LoVo (cell line): ENCODE measurements at regions not wholly inside any gene's neighbourhood (a gene's known extent, or its start where the extent isn't known, plus 50 kb on each side); places are given as distances from the start of the nearest gene placed in this dataset.

Experiments
- DNase-seq: peaks from one replicate; pipeline ENCODE4 v3.0.0-alpha.2; 2016; ENCODE audit warnings: low spot score

- no peak for DNase-seq
Measured at GRCh38 chr2:65647249-65647842, 214.9 kb upstream of the SPRED2 start.

GRCh38 chr2:65640793-65641103 lies 208.3 kb upstream of the SPRED2 start:
- DNase-seq = no peak

GRCh38 chr2:65639156-65639864 lies 206.9 kb upstream of the SPRED2 start:
- peak; percentile 14 for DNase-seq

GRCh38 chr2:65638443-65638842 lies 206.0 kb upstream of the SPRED2 start:
- DNase-seq = no peak

DNA sequence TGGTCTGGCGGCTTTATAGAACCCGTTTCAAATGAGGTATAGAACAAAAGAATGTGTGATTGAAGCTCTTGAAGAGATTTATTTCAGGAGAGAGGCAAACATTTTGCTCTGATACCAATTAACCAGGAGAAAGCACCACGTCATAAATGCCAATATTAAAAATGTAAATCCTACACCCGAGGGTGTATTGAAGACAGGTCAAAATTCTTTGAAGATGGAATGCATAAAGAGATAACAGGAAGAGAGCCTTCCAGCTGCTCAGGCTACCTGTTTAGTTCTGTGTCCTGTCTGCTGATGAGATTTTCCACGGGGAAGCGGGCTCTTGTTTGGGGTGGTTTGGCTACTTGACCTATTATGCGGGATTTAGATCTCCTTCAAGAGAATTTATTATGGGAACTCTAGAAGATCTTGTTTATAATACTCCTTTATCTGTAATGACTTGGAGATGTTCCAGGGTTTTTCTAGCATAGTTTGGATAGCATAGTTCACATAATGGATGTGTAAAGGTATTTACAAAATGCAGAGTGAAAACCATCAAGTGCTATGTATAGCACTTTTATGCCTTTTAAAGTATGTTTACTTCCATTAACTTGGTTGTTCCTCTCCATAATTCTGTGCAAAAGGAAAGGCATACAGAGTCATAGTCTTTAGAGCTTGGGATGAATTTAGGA lies 204.5 kb upstream of the SPRED2 start:
- no peak for DNase-seq

GRCh38 chr2:65636024-65636423 lies 203.6 kb upstream of the SPRED2 start:
- no peak for DNase-seq

GRCh38 chr2:65634304-65634703 lies 201.9 kb upstream of the SPRED2 start:
- no peak for DNase-seq

GRCh38 chr2:65630643-65631042 lies 198.2 kb upstream of the SPRED2 start:
- no peak for DNase-seq

DNA sequence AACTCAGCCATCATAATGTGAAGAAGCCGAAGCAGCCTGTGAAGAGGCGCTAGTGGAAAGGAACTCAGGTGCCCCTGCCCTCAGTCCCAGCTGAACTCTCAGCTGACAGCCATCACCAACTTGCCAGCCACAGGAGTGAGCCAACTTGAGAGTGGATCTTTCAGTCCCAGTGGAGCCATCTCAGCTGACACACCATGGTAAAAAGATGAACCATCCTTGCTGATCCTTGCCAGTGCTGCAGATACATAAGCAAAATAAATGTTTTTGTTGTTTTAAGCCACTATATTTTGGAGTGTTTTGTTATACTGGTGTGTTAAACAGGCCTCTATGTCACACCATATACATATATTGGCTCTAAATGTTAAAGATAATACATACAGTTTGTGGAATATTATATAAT lies 195.8 kb upstream of the SPRED2 start:
- no peak for DNase-seq

DNA sequence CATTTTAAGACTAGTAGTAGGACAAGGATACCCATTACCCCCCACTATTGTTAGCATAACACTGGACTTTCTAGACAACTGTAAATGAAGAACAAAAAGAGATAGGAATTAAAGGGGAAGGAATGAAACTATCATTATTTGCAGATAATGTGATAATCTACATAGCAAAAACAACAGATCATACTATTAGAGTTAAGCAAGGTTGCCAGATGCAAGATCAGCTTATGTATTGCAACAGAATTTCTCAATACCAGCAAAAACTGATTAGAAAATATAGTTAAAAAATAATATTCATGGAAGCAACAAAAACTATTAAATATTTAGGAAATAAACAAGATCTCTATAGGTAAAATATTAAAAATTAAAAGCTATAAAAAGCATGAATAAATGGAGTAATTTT lies 194.4 kb upstream of the SPRED2 start:
- DNase-seq = no peak

DNA sequence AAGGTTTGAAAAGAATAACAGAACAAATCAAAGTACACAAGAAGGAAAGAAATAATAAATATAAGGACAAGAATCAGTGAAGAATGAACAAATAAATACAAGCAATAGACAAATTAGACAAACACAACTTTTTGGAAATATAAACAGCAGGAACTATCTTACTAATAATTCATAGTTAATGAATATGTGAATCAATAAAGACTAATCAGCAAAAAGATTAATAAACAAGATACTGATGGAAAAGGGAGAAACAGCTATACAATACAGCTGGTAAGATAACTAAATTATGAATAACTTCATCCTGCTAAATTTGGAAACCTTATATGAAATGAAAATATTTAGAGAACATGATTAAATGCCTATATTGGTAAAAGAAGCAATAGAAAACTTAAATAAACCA lies 193.6 kb upstream of the SPRED2 start:
- DNase-seq = no peak

- no peak for DNase-seq
Measured at GRCh38 chr2:65622951-65623535, 190.6 kb upstream of the SPRED2 start.

- no peak for DNase-seq
Measured at GRCh38 chr2:65622499-65622898, 190.1 kb upstream of the SPRED2 start.

DNA sequence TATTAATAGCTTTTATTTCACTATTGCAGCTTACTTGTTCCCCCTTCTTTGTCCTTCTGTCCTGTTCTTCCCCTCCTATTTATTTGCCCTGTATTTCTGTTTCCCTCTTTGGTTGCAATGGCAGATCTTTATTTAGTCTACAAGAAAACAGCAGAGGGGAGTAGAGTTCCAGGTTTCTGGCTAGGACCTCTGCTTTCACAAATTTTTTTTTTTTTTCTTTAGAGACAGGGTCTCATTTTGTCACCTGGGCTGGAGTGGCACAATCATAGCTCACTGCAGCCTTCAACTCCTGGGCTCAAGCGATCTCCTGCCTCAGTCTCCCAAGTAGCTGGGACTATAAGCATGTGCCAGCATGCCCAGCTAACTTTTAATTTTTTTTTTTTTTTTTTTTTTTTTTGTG lies 188.1 kb upstream of the SPRED2 start:
- no peak for DNase-seq

GRCh38 chr2:65620026-65620425 lies 187.6 kb upstream of the SPRED2 start:
- no peak for DNase-seq

DNA sequence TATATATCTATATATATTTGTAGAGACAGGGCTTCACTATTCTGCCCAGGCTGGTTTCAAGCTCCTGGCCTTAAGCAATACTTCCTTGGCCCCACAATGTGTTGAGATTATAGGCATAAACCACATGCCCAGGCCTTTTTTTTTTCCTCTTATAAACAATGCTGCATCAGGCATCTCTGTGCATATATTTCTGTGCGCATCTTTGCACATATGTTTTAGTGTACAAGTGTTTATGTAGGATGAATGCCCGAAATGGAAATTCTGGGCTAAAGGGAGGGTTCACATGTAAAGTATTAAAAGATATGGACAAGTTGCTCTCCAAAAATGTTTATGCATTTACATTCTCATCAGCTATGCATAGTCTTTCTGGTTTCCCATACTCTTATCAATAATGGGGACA lies 183.2 kb upstream of the SPRED2 start:
- no peak for DNase-seq

- DNase-seq = no peak
Measured at GRCh38 chr2:65613968-65614555, 181.7 kb upstream of the SPRED2 start.

- DNase-seq = no peak
Measured at GRCh38 chr2:65611488-65611887, 179.1 kb upstream of the SPRED2 start.

DNA sequence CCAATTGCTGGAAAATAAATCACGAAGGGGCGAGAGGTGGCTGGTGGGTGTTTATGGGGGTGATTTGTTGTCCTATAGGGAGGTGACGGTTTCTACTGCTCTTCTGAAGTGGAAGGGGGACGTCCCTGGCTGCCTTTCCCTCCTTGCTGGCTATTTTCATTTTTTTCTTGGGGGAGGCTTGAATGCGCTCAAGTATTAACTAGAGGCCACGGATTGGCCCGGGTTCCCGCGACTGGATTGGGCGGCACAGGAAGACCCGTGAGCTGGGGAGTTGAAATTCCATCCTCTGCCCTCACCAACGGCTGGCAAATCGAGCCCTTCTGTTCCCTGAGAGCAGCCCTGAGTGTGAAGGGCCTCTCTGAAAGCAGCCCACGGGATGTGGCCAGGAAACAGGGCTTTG lies 176.5 kb upstream of the SPRED2 start:
- no peak for DNase-seq

DNA sequence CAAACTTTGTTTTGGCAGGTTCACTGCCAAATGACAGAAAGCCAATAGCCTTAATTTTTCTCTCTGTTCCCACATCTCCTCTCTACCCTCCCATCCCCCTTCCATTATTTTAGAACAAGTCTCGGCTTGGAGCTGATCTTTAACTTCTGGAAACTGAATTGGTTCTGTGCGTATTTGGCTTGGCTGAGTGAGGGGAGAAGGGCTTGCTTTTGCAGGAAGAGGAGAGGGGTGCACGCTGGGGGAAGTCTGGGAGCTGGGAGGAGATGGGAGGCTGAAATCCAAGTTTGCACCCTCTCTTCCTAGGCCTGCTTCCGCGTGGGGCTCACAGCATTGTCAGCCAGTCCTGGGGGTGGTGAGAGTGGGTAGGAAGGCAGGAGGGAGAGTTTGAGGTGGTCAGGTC lies 176.1 kb upstream of the SPRED2 start:
- no peak for DNase-seq

DNA sequence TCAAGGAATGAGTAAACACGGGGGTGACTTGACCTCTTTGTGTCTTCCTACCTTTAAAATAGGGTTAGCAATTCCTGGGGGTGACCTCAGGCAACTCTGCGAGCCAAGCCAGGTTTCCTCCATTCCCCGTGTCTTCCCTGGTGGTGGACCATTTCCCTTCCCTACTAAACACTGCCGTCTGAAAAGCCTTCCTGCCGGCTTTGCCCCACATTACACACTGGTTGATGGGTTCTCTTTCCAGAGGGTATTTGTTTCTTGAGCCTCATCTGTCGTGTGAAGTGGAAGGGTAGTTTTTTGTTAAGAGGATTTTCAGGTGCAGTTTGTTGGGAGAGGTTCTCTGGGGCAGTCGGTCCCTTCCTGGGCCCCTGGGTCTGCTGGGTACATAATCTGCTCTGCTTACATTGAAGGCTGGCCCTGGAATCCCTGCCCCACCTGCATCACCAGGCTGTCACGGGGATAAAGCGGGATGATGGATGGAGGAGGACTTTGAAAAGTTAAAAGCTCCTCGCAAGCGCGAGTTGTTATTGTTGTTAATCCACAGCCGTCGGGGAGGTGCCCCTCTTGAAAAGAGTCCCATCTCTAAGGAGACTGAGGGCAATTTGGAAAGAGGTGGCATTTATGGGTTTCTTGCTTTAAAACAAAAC lies 175.4 kb upstream of the SPRED2 start:
- DNase-seq = no peak

- DNase-seq = no peak
Measured at GRCh38 chr2:65605743-65606058, 173.3 kb upstream of the SPRED2 start.
